Body of pancreas (tissue), 4 donors: ENCODE measurements at regions not wholly inside any gene's neighbourhood (a gene's known extent, or its start where the extent isn't known, plus 50 kb on each side); places are given as distances from the start of the nearest gene placed in this dataset.
"Not testable (repeated sequence)": the region's sequence is repeated elsewhere in the genome, so short reads cannot be mapped to it uniquely, and the experiment has no call there.

Experiments
- ATAC-seq: fragments of 150-250 bp; one replicate; pipeline ENCODE4 v1.9.1; 2016
- DNase-seq, 4 donors: peaks; one replicate each; pipeline ENCODE4 v3.0.0-alpha.2; 2019
- H3K27ac ChIP-seq, 4 donors: fragments of 200-600 bp; sonication (generic); 1 replicate in 3 of 4; 2 replicates in 1 of 4; pipeline versions ENCODE4 v1.5.1 to v1.6.1; 2016 to 2019; ENCODE audit warnings: mild to moderate bottlenecking in 1 of 4, mixed read lengths in 1 of 4, moderate library complexity in 1 of 4
- H3K27me3 ChIP-seq, 2 donors: fragments of 200-600 bp; sonication (generic); one replicate each; pipeline ENCODE4 v1.6.0; 2016; ENCODE audit warnings: mild to moderate bottlenecking in 1 of 2
- H3K36me3 ChIP-seq, 2 donors: fragments of 200-600 bp; sonication (generic); replicated peaks in 1 of 2; 2 replicates each; pipeline ENCODE4 v1.5.1; 2016; ENCODE audit warnings: low read depth in 2 of 2; ENCODE audit not compliant: insufficient read depth in 1 of 2
- H3K4me1 ChIP-seq: fragments of 200-600 bp; sonication (generic); one replicate; pipeline ENCODE4 v1.6.0; 2016
- H3K4me3 ChIP-seq, 2 donors: fragments of 200-600 bp; sonication (generic); 1 replicate in 1 of 2; 2 replicates in 1 of 2; pipeline ENCODE4 v1.5.1; 2016 to 2019
- H3K9me3 ChIP-seq, 3 donors: fragments of 200-600 bp; sonication (generic); 1 replicate in 2 of 3; 2 replicates in 1 of 3; pipeline ENCODE4 v1.5.1; 2016
- CTCF ChIP-seq, 7 experiments: fragments of 450-650 bp in 4 of 7; fragments of 200-600 bp in 3 of 7; sonication (generic) in 3 of 7; IDR thresholded peaks; one replicate each; pipeline ENCODE4 v1.5.1; 2016 to 2019; ENCODE audit warnings: antibody characterized with exemption in 7 of 7
- POLR2A ChIP-seq, 3 donors: fragments of 450-650 bp; IDR thresholded peaks; one replicate each; pipeline ENCODE4 v1.6.1; 2016; ENCODE audit warnings: antibody characterized with exemption in 3 of 3, mild to moderate bottlenecking in 2 of 3
- WGBS, 2 donors: methylation state at CpG; one replicate each; pipeline ENCODE4 v1.1.5; 2017; 5-methylcytosine and 5-hydroxymethylcytosine counted together
- intact Hi-C: fragments of 100-400 bp; cut with DNase I; formaldehyde crosslinking; loops from one replicate; pipeline ENCODE4 v1.15.1; 2023

- TF ChIP-seq CTCF (IDR thresholded peaks at IDR 0.05): no peak
- no peak for TF ChIP-seq POLR2A (IDR thresholded peaks at IDR 0.05)
- intact Hi-C loops: no loop called here
- Histone ChIP-seq H3K9me3 (no peaks in the 10 kb centered on the region), H3K4me3 (no peak overlapping the region), H3K4me1 (no peaks in the 10 kb centered on the region), H3K27ac (no peak overlapping the region), H3K27me3 (no peaks in the 10 kb centered on the region), H3K36me3 (no peaks in the 10 kb centered on the region)
- DNase-seq (no peak), ATAC-seq (no peak)
- 88% methylated on average over 11 of the region's 11 CpGs for WGBS, 2 donors
Observed at GRCh38 chr13:84702174-84702573, 819.9 kb upstream of the SLITRK1 start.

GRCh38 chr13:84697591-84697990 lies 815.3 kb upstream of the SLITRK1 start:
- H3K4me1 ChIP-seq, intact Hi-C loops, H3K27me3 ChIP-seq, DNase-seq, H3K9me3 ChIP-seq, H3K36me3 ChIP-seq, ATAC-seq, H3K27ac ChIP-seq, H3K4me3 ChIP-seq: not testable (repeated sequence)
- WGBS, 2 donors: 63 to 86% methylated on average over 1 of the region's 1 CpG

GRCh38 chr13:84686973-84687372 lies 804.7 kb upstream of the SLITRK1 start:
- H3K27ac ChIP-seq: no peak overlapping the region
- H3K4me1 ChIP-seq: peaks cover 20% of the 10 kb centered on the region
- WGBS, 2 donors: 36 to 48% methylated on average over 5 of the region's 5 CpGs
- intact Hi-C loops: no loop called here
- TF ChIP-seq CTCF (IDR thresholded peaks at IDR 0.05) (no peak), POLR2A (IDR thresholded peaks at IDR 0.05) (no peak)
- ATAC-seq (peak; percentile 24), DNase-seq (peak in 2 of 4 donors; percentile 31 to 32)
- H3K9me3 ChIP-seq: no peaks in the 10 kb centered on the region
- no peaks in the 10 kb centered on the region for H3K27me3 ChIP-seq
- no peak overlapping the region for H3K4me3 ChIP-seq
- no peaks in the 10 kb centered on the region for H3K36me3 ChIP-seq

GRCh38 chr13:84686458-84686857 lies 804.2 kb upstream of the SLITRK1 start:
- ATAC-seq (no peak), DNase-seq (no peak)
- Histone ChIP-seq H3K27me3 (no peaks in the 10 kb centered on the region), H3K9me3 (no peaks in the 10 kb centered on the region), H3K4me3 (no peak overlapping the region), H3K4me1 (peaks cover 20% of the 10 kb centered on the region), H3K27ac (no peak overlapping the region), H3K36me3 (no peaks in the 10 kb centered on the region)
- intact Hi-C loops: no loop called here
- TF ChIP-seq POLR2A (IDR thresholded peaks at IDR 0.05): no peak
- no peak for TF ChIP-seq CTCF (IDR thresholded peaks at IDR 0.05)
- WGBS, 2 donors: 30 to 48% methylated on average over 1 of the region's 1 CpG

- intact Hi-C loops: no loop called here
- Histone ChIP-seq H3K27ac (no peak overlapping the region), H3K9me3 (no peaks in the 10 kb centered on the region), H3K4me3 (no peak overlapping the region), H3K27me3 (no peaks in the 10 kb centered on the region), H3K36me3 (no peaks in the 10 kb centered on the region), H3K4me1 (peaks cover 20% of the 10 kb centered on the region)
- 83 to 96% methylated on average over 6 of the region's 6 CpGs for WGBS, 2 donors
- DNase-seq (no peak), ATAC-seq (no peak)
- no peak for TF ChIP-seq CTCF (IDR thresholded peaks at IDR 0.05)
- no peak for TF ChIP-seq POLR2A (IDR thresholded peaks at IDR 0.05)
Observed at GRCh38 chr13:84684804-84685203, 802.5 kb upstream of the SLITRK1 start.
